LHCN-M2 (cell line): ENCODE measurements at regions not wholly inside any gene's neighbourhood (a gene's known extent, or its start where the extent isn't known, plus 50 kb on each side); places are given as distances from the start of the nearest gene placed in this dataset.

Experiments
- DNase-seq: peaks from one replicate; pipeline ENCODE4 v3.0.0-alpha.2; 2012; ENCODE audit warnings: low read depth

GRCh38 chr3:110210086-110210660, 861.4 kb upstream of the NECTIN3 start:
- DNase-seq = no peak

- DNase-seq = no peak
Measured at GRCh38 chr3:110226645-110227044, 845.0 kb upstream of the NECTIN3 start.

GRCh38 chr3:110227991-110228390, 843.6 kb upstream of the NECTIN3 start:
- DNase-seq = no peak

GRCh38 chr3:110234831-110235230, 836.8 kb upstream of the NECTIN3 start:
- peak; percentile 9 for DNase-seq

- DNase-seq = no peak
Measured at GRCh38 chr3:110236976-110237610, 834.5 kb upstream of the NECTIN3 start.

GRCh38 chr3:110243081-110243480, 828.5 kb upstream of the NECTIN3 start:
- peak; percentile 24 for DNase-seq

GRCh38 chr3:110246796-110247376, 824.7 kb upstream of the NECTIN3 start:
- peak; percentile 47 for DNase-seq

GRCh38 chr3:110248666-110249065, 823.0 kb upstream of the NECTIN3 start:
- DNase-seq = peak; percentile 47

- DNase-seq = no peak
Measured at GRCh38 chr3:110253794-110254193, 817.8 kb upstream of the NECTIN3 start.

- no peak for DNase-seq
Measured at GRCh38 chr3:110254591-110254990, 817.0 kb upstream of the NECTIN3 start.

- no peak for DNase-seq
Measured at GRCh38 chr3:110261141-110261540, 810.5 kb upstream of the NECTIN3 start.

- DNase-seq = no peak
Measured at GRCh38 chr3:110262896-110263295, 808.7 kb upstream of the NECTIN3 start.

GRCh38 chr3:110265302-110265701, 806.3 kb upstream of the NECTIN3 start:
- DNase-seq = no peak

- DNase-seq = no peak
Measured at GRCh38 chr3:110267304-110267845, 804.2 kb upstream of the NECTIN3 start.

- no peak for DNase-seq
Measured at GRCh38 chr3:110272525-110272924, 799.1 kb upstream of the NECTIN3 start.

GRCh38 chr3:110291886-110292501, 779.6 kb upstream of the NECTIN3 start:
- no peak for DNase-seq

GRCh38 chr3:110293660-110294059, 778.0 kb upstream of the NECTIN3 start:
- peak; percentile 8 for DNase-seq

- peak; percentile 26 for DNase-seq
Measured at GRCh38 chr3:110296885-110297284, 774.7 kb upstream of the NECTIN3 start.

GRCh38 chr3:110301781-110302180, 769.8 kb upstream of the NECTIN3 start:
- DNase-seq = no peak

GRCh38 chr3:110307065-110307809, 764.4 kb upstream of the NECTIN3 start:
- DNase-seq = no peak

- DNase-seq = no peak
Measured at GRCh38 chr3:110311541-110311940, 760.1 kb upstream of the NECTIN3 start.
